Endodermal cell (in vitro differentiated cells): ENCODE measurements at regions not wholly inside any gene's neighbourhood (a gene's known extent, or its start where the extent isn't known, plus 50 kb on each side); places are given as distances from the start of the nearest gene placed in this dataset.

ENCODE experiments used
- DNase-seq: peaks from one replicate; pipeline ENCODE4 v3.0.0-alpha.2; 2017
- H3K27ac ChIP-seq: 2 replicates; pipeline ENCODE4 v1.5.1; 2013; ENCODE audit warnings: mild to moderate bottlenecking, low read depth, low read length, moderate library complexity
- H3K27me3 ChIP-seq: 2 replicates; pipeline ENCODE4 v1.6.1; 2013; ENCODE audit warnings: mild to moderate bottlenecking, low read length, moderate library complexity; ENCODE audit not compliant: insufficient read depth, control insufficient read depth, poor library complexity, severe bottlenecking
- H3K36me3 ChIP-seq: 2 replicates; pipeline ENCODE4 v1.7.0; 2013; ENCODE audit warnings: mild to moderate bottlenecking, low read length, moderate library complexity; ENCODE audit not compliant: control insufficient read depth, insufficient read depth
- H3K4me1 ChIP-seq: one replicate; pipeline ENCODE4 v1.7.0; 2013; ENCODE audit warnings: low read length; ENCODE audit not compliant: control insufficient read depth, insufficient read depth
- H3K4me3 ChIP-seq: 2 replicates; pipeline ENCODE4 v1.5.1; 2013; ENCODE audit warnings: mild to moderate bottlenecking, low read length, moderate library complexity
- H3K9ac ChIP-seq: 2 replicates; pipeline ENCODE4 v1.6.1; 2013; ENCODE audit warnings: mild to moderate bottlenecking, low read length, moderate library complexity; ENCODE audit not compliant: poor library complexity, severe bottlenecking; ENCODE audit errors: extremely low read depth
- H3K9me3 ChIP-seq: 2 replicates; pipeline ENCODE4 v1.6.1; 2013; ENCODE audit warnings: mild to moderate bottlenecking, low read length, moderate library complexity; ENCODE audit not compliant: control insufficient read depth
- H3K27ac Mint-ChIP-seq: 2 replicates; pipeline ENCODE4 v1.8.0; 2020; ENCODE audit warnings: mixed read lengths
- H3K27me3 Mint-ChIP-seq: 2 replicates; pipeline ENCODE4 v1.8.0; 2021; ENCODE audit warnings: mild to moderate bottlenecking, mixed read lengths; ENCODE audit not compliant: insufficient read depth
- H3K36me3 Mint-ChIP-seq: 2 replicates; pipeline ENCODE4 v1.8.0; 2020; ENCODE audit warnings: low read depth, mixed read lengths
- H3K4me1 Mint-ChIP-seq: 2 replicates; pipeline ENCODE4 v1.8.0; 2020; ENCODE audit warnings: mixed read lengths
- H3K4me3 Mint-ChIP-seq: 2 replicates; pipeline ENCODE4 v1.8.0; 2020; ENCODE audit warnings: mild to moderate bottlenecking, moderate library complexity, mixed read lengths
- H3K9me3 Mint-ChIP-seq: 2 replicates; pipeline ENCODE4 v1.8.0; 2020; ENCODE audit warnings: mild to moderate bottlenecking, mixed read lengths
- WGBS, 2 experiments: methylation state at CpG; one replicate each; pipeline versions ENCODE4 v1.1.5 to v1.1.7; 2013; ENCODE audit warnings: missing lambda C conversion rate in 2 of 2, mixed read lengths in 1 of 2; ENCODE audit not compliant: insufficient coverage in 1 of 2, insufficient read length in 1 of 2; 5-methylcytosine and 5-hydroxymethylcytosine counted together
- TF ChIP-seq, protein P1 (sequence below): fragments of 200-600 bp; sonication (generic); conservative IDR thresholded peaks from 2 replicates; pipeline ENCODE4 v1.5.0; 2021; ENCODE audit warnings: antibody characterized with exemption, mild to moderate bottlenecking

DNA sequence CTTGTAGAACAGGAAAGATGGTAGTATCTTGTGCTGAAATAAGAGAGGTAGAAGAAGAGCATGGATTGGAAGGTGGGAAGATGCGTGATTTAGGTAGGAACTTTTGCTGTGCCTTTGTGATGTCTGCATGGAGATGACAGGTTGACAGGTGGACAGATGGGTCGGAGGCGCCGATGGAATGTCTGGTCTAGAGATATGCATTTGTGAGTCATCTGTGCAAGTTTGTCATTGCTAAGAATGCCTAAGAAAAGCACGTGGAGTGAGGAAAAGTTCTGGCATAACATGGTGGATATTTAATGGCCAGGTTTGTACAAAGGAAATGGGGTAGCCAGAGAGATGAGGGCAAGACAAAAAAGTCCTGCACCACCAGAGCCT lies 76.0 kb upstream of the ARMC3 start:
- H3K27me3 ChIP-seq, result no peaks in the 10 kb centered on the region
- 92 to 96% methylated on average over 5 of the region's 5 CpGs for WGBS, 2 experiments
- Mint-ChIP-seq H3K36me3 (no peaks in the 10 kb centered on the region), H3K27me3 (no peaks in the 10 kb centered on the region), H3K9me3 (no peaks in the 10 kb centered on the region), H3K27ac (no peak overlapping the region), H3K4me1 (no peaks in the 10 kb centered on the region), H3K4me3 (no peak overlapping the region)
- TF ChIP-seq, protein P1, sequence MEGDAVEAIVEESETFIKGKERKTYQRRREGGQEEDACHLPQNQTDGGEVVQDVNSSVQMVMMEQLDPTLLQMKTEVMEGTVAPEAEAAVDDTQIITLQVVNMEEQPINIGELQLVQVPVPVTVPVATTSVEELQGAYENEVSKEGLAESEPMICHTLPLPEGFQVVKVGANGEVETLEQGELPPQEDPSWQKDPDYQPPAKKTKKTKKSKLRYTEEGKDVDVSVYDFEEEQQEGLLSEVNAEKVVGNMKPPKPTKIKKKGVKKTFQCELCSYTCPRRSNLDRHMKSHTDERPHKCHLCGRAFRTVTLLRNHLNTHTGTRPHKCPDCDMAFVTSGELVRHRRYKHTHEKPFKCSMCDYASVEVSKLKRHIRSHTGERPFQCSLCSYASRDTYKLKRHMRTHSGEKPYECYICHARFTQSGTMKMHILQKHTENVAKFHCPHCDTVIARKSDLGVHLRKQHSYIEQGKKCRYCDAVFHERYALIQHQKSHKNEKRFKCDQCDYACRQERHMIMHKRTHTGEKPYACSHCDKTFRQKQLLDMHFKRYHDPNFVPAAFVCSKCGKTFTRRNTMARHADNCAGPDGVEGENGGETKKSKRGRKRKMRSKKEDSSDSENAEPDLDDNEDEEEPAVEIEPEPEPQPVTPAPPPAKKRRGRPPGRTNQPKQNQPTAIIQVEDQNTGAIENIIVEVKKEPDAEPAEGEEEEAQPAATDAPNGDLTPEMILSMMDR, result no peak
- H3K9me3 ChIP-seq, result no peaks in the 10 kb centered on the region
- H3K9ac ChIP-seq, result no peak overlapping the region
- no peaks in the 10 kb centered on the region for H3K36me3 ChIP-seq
- no peak for DNase-seq
- no peaks in the 10 kb centered on the region for H3K4me1 ChIP-seq
- no peak overlapping the region for H3K27ac ChIP-seq
- no peak overlapping the region for H3K4me3 ChIP-seq

DNA sequence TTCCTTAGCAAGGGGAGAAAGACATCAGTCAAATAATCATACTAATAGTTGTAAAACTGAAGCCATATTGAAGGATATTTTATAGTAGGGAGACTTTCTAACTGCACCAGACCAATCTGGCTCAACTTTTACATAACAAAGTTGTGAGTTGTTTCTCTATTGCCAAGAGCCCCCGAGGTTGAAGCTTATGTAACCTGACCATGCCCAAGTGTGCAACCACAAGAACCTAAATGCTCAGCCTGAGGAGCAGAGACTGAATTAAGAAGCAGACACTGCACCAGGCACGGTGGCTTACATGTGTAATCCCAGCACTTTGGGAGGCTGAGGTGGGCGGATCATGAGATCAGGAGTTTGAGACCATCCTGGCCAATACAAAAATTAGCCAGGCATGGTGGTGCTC lies 77.3 kb upstream of the ARMC3 start:
- Histone ChIP-seq H3K4me1 (no peaks in the 10 kb centered on the region), H3K9ac (no peak overlapping the region), H3K36me3 (no peaks in the 10 kb centered on the region), H3K9me3 (no peaks in the 10 kb centered on the region), H3K27ac (no peak overlapping the region), H3K4me3 (no peak overlapping the region), H3K27me3 (no peaks in the 10 kb centered on the region)
- Mint-ChIP-seq H3K4me3 (no peak overlapping the region), H3K27ac (no peak overlapping the region), H3K36me3 (no peaks in the 10 kb centered on the region), H3K27me3 (no peaks in the 10 kb centered on the region), H3K9me3 (no peaks in the 10 kb centered on the region), H3K4me1 (no peaks in the 10 kb centered on the region)
- no peak for DNase-seq
- 79 to 93% methylated on average over 2 to 3 of the region's 3 CpGs for WGBS, 2 experiments
- TF ChIP-seq, protein P1, result no peak

DNA sequence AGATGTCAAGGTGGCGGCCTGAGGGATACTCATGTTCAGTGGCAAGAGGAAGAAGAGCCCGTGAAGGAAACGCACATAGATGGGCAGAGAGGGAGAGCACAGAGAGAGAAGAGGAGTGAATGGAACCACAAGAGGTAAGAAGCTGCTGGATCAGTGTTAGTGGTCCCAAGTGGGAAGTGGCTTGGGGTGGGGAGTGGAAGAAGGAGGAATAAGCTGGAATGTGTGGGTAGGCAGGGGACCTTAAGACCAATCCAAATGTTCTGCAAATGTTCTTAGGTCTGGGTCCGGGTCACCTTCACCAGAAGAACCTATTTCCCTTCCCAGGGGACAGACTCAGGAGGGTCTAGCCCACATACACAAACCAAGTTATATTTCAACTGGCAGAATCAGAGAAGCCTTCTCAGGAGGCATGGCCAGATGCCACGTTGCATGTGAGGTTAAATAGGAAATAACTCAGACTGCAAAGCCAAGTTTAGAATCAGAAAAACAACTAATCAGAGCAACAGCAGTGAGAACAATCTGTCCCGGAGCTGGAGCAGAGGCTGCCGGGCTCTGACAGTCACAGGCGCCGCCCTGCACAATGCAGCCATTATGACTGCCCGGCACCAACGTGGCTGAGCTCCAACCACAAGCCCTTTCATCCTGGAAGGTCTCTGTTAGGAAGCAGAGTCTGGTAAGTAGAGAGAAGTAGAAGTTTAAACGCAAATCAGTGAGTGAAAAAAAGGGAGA lies 78.6 kb upstream of the ARMC3 start:
- no peak overlapping the region for H3K9ac ChIP-seq
- H3K36me3 ChIP-seq, result no peaks in the 10 kb centered on the region
- Mint-ChIP-seq H3K4me3 (no peak overlapping the region), H3K9me3 (no peaks in the 10 kb centered on the region), H3K27ac (no peak overlapping the region), H3K4me1 (no peaks in the 10 kb centered on the region), H3K36me3 (no peaks in the 10 kb centered on the region), H3K27me3 (no peaks in the 10 kb centered on the region)
- H3K27ac ChIP-seq, result no peak overlapping the region
- TF ChIP-seq, protein P1, result no peak
- no peaks in the 10 kb centered on the region for H3K9me3 ChIP-seq
- no peaks in the 10 kb centered on the region for H3K27me3 ChIP-seq
- no peak for DNase-seq
- WGBS, 2 experiments, result 87 to 91% methylated on average over 5 to 12 of the region's 12 CpGs
- H3K4me3 ChIP-seq, result no peak overlapping the region
- no peaks in the 10 kb centered on the region for H3K4me1 ChIP-seq
